OCI-LY7 (cell line): ENCODE measurements at regions not wholly inside any gene's neighbourhood (a gene's known extent, or its start where the extent isn't known, plus 50 kb on each side); places are given as distances from the start of the nearest gene placed in this dataset.

Source experiments
- BruUV-seq: library from RNA; stranded (reverse); fragments of 400-500 nt; replicated peaks from 2 replicates; lab custom pipeline; 2021; lab: Mats Ljungman, UMichigan
- CTCF ChIA-PET: fragments of 300-600 bp; sonication (Branson Sonifier 250); formaldehyde crosslinking; loops from one replicate; lab custom pipeline; 2022; ENCODE audit warnings: antibody characterized with exemption; ENCODE audit not compliant: unreplicated experiment; lab: Charles Lee
- POLR2A ChIA-PET: fragments of 300-600 bp; sonication (Branson Sonifier 250); formaldehyde crosslinking; loops from one replicate; lab custom pipeline; 2022; ENCODE audit warnings: antibody characterized with exemption; lab: Charles Lee
- DNase-seq: peaks from one replicate; pipeline ENCODE4 v3.0.0-alpha.2; 2015; ENCODE audit warnings: low spot score
- H2AFZ ChIP-seq: fragments of 200-600 bp; sonication (generic), shearing (Covaris generic); 2 replicates; pipeline ENCODE4 v1.6.1; 2014; ENCODE audit warnings: mild to moderate bottlenecking, antibody characterized with exemption, low read length, moderate library complexity
- H3K27ac ChIP-seq: fragments of 200-600 bp; sonication (generic); 2 replicates; pipeline ENCODE4 v1.5.1; 2014; ENCODE audit warnings: mixed run types, low read depth, mild to moderate bottlenecking, moderate library complexity, low read length, inconsistent platforms; ENCODE audit not compliant: poor library complexity, severe bottlenecking
- H3K36me3 ChIP-seq: fragments of 200-600 bp; sonication (generic); 2 replicates; pipeline ENCODE4 v1.6.1; 2014; ENCODE audit warnings: mild to moderate bottlenecking, antibody characterized with exemption, low read length, moderate library complexity, mixed read lengths; ENCODE audit not compliant: insufficient read depth
- H3K4me1 ChIP-seq: fragments of 200-600 bp; sonication (generic); 2 replicates; pipeline ENCODE4 v1.5.1; 2014; ENCODE audit warnings: mild to moderate bottlenecking, low read length; ENCODE audit not compliant: insufficient read depth, poor library complexity, severe bottlenecking
- H3K4me2 ChIP-seq: fragments of 200-600 bp; sonication (generic); 2 replicates; pipeline ENCODE4 v1.6.1; 2014; ENCODE audit warnings: mild to moderate bottlenecking, low read length
- H3K4me3 ChIP-seq: fragments of 200-600 bp; sonication (generic); 2 replicates; pipeline ENCODE4 v1.5.1; 2014; ENCODE audit warnings: mild to moderate bottlenecking, low read depth, low read length; ENCODE audit not compliant: poor library complexity, severe bottlenecking
- H3K79me2 ChIP-seq: fragments of 200-600 bp; sonication (generic); 2 replicates; pipeline ENCODE4 v1.6.1; 2016; ENCODE audit warnings: low read depth, mild to moderate bottlenecking, low read length, moderate library complexity, mixed read lengths; ENCODE audit not compliant: insufficient read depth
- H3K9me2 ChIP-seq: fragments of 200-600 bp; sonication (generic); 2 replicates; pipeline ENCODE4 v1.6.1; 2016; ENCODE audit warnings: mild to moderate bottlenecking, low read length, mixed read lengths; ENCODE audit not compliant: insufficient read depth
- H3K9me3 ChIP-seq: fragments of 200-600 bp; sonication (generic); 2 replicates; pipeline ENCODE4 v1.6.1; 2014; ENCODE audit warnings: mild to moderate bottlenecking, mixed run types, low read length, mixed read lengths
- H4K20me1 ChIP-seq: fragments of 200-600 bp; sonication (generic); 2 replicates; pipeline ENCODE4 v1.6.1; 2014; ENCODE audit warnings: mild to moderate bottlenecking, antibody characterized with exemption, low read length, moderate library complexity, mixed read lengths; ENCODE audit not compliant: insufficient read depth
- EZH2phosphoT487 ChIP-seq: fragments of 200-600 bp; sonication (generic); IDR thresholded peaks from 2 replicates; pipeline ENCODE4 v1.6.1; 2018; ENCODE audit warnings: low read depth, borderline replicate concordance, mild to moderate bottlenecking, mixed run types, antibody characterized with exemption, low read length, moderate library complexity, mixed read lengths
- intact Hi-C: fragments of 100-400 bp; cut with micrococcal nuclease; formaldehyde crosslinking; loops from one replicate; pipeline ENCODE4 v1.10.0; 2022; ENCODE audit not compliant: unreplicated experiment
- TF ChIP-seq, protein P1 (sequence below): fragments of 200-600 bp; sonication (generic); conservative IDR thresholded peaks from 2 replicates; pipeline ENCODE4 v1.5.1; 2014; ENCODE audit warnings: mild to moderate bottlenecking, antibody characterized with exemption, low read length, moderate library complexity, mixed read lengths

GRCh38 chr9:38233343-38233742 is 159.2 kb upstream of the ALDH1B1 start:
- H2AFZ ChIP-seq, result no peak overlapping the region
- POLR2A ChIA-PET, result no interaction called here
- no peaks in the 10 kb centered on the region for H3K9me3 ChIP-seq
- H4K20me1 ChIP-seq, result no peaks in the 10 kb centered on the region
- H3K4me3 ChIP-seq, result no peak overlapping the region
- no TSS peak for BruUV-seq
- no peaks in the 10 kb centered on the region for H3K36me3 ChIP-seq
- no peaks in the 10 kb centered on the region for H3K79me2 ChIP-seq
- peaks cover 15% of the 10 kb centered on the region for H3K4me1 ChIP-seq
- H3K4me2 ChIP-seq, result no peak overlapping the region
- DNase-seq, result no peak
- TF ChIP-seq EZH2phosphoT487, result no peak
- TF ChIP-seq, protein P1, sequence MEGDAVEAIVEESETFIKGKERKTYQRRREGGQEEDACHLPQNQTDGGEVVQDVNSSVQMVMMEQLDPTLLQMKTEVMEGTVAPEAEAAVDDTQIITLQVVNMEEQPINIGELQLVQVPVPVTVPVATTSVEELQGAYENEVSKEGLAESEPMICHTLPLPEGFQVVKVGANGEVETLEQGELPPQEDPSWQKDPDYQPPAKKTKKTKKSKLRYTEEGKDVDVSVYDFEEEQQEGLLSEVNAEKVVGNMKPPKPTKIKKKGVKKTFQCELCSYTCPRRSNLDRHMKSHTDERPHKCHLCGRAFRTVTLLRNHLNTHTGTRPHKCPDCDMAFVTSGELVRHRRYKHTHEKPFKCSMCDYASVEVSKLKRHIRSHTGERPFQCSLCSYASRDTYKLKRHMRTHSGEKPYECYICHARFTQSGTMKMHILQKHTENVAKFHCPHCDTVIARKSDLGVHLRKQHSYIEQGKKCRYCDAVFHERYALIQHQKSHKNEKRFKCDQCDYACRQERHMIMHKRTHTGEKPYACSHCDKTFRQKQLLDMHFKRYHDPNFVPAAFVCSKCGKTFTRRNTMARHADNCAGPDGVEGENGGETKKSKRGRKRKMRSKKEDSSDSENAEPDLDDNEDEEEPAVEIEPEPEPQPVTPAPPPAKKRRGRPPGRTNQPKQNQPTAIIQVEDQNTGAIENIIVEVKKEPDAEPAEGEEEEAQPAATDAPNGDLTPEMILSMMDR, result no peak
- intact Hi-C loops, result no loop called here
- no peaks in the 10 kb centered on the region for H3K9me2 ChIP-seq
- CTCF ChIA-PET, result no interaction called here
- no peak overlapping the region for H3K27ac ChIP-seq

- no TSS peak for BruUV-seq
- Histone ChIP-seq H3K27ac (no peak overlapping the region), H3K36me3 (no peaks in the 10 kb centered on the region), H3K79me2 (no peaks in the 10 kb centered on the region), H3K4me3 (no peak overlapping the region), H3K4me2 (no peak overlapping the region), H2AFZ (no peak overlapping the region), H3K9me2 (no peaks in the 10 kb centered on the region), H3K4me1 (peaks cover 19% of the 10 kb centered on the region), H4K20me1 (no peaks in the 10 kb centered on the region), H3K9me3 (no peaks in the 10 kb centered on the region)
- no peak for DNase-seq
- no peak for TF ChIP-seq EZH2phosphoT487
- TF ChIP-seq, protein P1, result no peak
- intact Hi-C loops, result no loop called here
- POLR2A ChIA-PET, result no interaction called here
- CTCF ChIA-PET, result no interaction called here
Measured at GRCh38 chr9:38232895-38233294, 159.6 kb upstream of the ALDH1B1 start.

DNA sequence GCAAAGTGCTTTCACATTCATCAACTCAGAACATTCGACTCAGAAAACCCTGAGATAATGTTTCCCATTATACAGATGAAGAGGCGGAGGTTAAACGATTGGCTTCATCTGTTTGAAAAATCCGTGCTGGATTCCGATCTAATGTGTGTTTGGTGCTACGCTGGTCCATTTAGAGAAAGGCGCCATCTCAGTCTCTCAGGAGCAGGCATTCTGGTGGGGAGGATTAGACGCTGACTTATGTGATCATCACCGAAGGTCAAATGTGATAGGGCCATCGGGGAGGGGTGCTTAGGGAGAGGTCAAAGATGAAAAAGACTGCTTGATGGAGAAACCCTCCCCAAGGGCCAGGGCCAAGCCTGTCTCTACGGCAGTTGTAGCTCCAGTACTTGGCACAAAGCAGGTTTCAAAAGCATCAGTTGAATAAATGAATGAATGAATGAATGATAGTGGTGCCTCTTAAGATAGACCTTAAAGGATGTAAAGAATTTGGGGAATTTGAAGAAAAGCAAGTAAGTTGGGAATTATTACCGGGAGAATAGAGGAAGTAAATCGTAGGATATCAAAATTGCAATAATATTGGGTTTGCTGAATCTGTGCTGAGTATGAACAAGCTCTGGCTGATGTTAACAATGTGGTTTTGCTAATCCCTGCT is 160.6 kb upstream of the SHB start:
- no peak overlapping the region for H3K27ac ChIP-seq
- no peaks in the 10 kb centered on the region for H4K20me1 ChIP-seq
- intact Hi-C loops, result loop anchor here (5.0 kb wide), 1 partner anchor 52 kb away; no protein-coding TSS in a partner anchor
- H3K4me1 ChIP-seq, result peaks cover 50% of the 10 kb centered on the region
- no peaks in the 10 kb centered on the region for H3K9me2 ChIP-seq
- no TSS peak for BruUV-seq
- TF ChIP-seq, protein P1, result no peak
- TF ChIP-seq EZH2phosphoT487, result no peak
- H3K79me2 ChIP-seq, result no peaks in the 10 kb centered on the region
- CTCF ChIA-PET, result no interaction called here
- H2AFZ ChIP-seq, result no peak overlapping the region
- no peaks in the 10 kb centered on the region for H3K36me3 ChIP-seq
- POLR2A ChIA-PET, result no interaction called here
- no peak for DNase-seq
- H3K4me3 ChIP-seq, result no peak overlapping the region
- H3K9me3 ChIP-seq, result no peaks in the 10 kb centered on the region
- no peak overlapping the region for H3K4me2 ChIP-seq
